AG04450 (cell line): ENCODE measurements at regions not wholly inside any gene's neighbourhood (a gene's known extent, or its start where the extent isn't known, plus 50 kb on each side); places are given as distances from the start of the nearest gene placed in this dataset.
"Not testable (repeated sequence)": the region's sequence is repeated elsewhere in the genome, so short reads cannot be mapped to it uniquely, and the experiment has no call there.

Experiments used
- CTCF ChIA-PET: fragments of 300-600, 350-600 bp; formaldehyde crosslinking; extraction: SDS; loops from one replicate; lab custom pipeline; 2022; ENCODE audit warnings: antibody characterized with exemption, inconsistent platforms; lab: Charles Lee
- POLR2A ChIA-PET: fragments of 350-600 bp; formaldehyde crosslinking; extraction: SDS; loops from one replicate; lab custom pipeline; 2021; ENCODE audit warnings: antibody characterized with exemption, inconsistent platforms; lab: Yijun Ruan, JAX
- DNase-seq: peaks from one replicate; pipeline ENCODE4 v3.0.0-alpha.2; 2011; ENCODE audit warnings: low read depth, low spot score
- H3K27ac ChIP-seq: one replicate; pipeline ENCODE4 v1.5.1; 2012; ENCODE audit warnings: low read depth, low read length, control low read depth
- H3K27me3 ChIP-seq: one replicate; pipeline ENCODE4 v1.6.0; 2012; ENCODE audit warnings: low read length; ENCODE audit not compliant: control insufficient read depth, insufficient read depth
- H3K4me3 ChIP-seq: 2 replicates; pipeline ENCODE4 v1.5.1; 2011; ENCODE audit warnings: mild to moderate bottlenecking, low read depth, low read length, control low read depth
- H3K9me3 ChIP-seq: 2 replicates; pipeline ENCODE4 v1.5.1; 2012; ENCODE audit warnings: low read length; ENCODE audit not compliant: control insufficient read depth, insufficient read depth

- H3K4me3 ChIP-seq, CTCF ChIA-PET, H3K27me3 ChIP-seq, H3K27ac ChIP-seq, POLR2A ChIA-PET, DNase-seq: not testable (repeated sequence)
- peaks cover 27% of the 10 kb centered on the region; the same call in 1 of the 2 replicates for H3K9me3 ChIP-seq
Observed at GRCh38 chr2:87425191-87425590, 322.7 kb upstream of the PLGLB2 start.

DNA sequence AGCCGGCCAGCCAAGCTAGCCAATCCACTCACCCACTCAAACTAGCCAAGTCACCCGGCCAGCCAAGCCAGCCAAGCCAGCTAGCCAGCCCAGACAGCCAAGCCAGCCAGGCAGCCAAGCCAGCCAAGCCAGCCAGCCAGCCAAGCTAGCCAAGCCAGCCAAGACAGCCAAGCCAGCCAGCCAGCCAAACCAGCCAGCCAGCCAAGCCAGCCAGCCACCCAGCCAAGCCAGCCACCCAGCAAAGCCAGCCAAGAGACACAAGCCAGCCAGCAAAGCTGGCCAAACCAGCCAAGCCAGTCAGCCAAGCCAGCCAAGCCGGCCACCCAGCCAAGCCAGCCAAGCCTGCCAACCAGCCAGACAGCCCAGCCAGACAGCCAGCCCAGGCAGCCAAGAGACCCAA lies 322.2 kb upstream of the PLGLB2 start:
- H3K27ac ChIP-seq, CTCF ChIA-PET, POLR2A ChIA-PET, DNase-seq, H3K4me3 ChIP-seq, H3K27me3 ChIP-seq: not testable (repeated sequence)
- H3K9me3 ChIP-seq: peaks cover 27% of the 10 kb centered on the region; the same call in 1 of the 2 replicates

GRCh38 chr2:87428452-87429130 lies 319.3 kb upstream of the PLGLB2 start:
- DNase-seq, POLR2A ChIA-PET, CTCF ChIA-PET, H3K4me3 ChIP-seq, H3K27me3 ChIP-seq, H3K27ac ChIP-seq: not testable (repeated sequence)
- H3K9me3 ChIP-seq: peaks cover 27% of the 10 kb centered on the region; the same call in 1 of the 2 replicates

GRCh38 chr2:87429206-87429930 lies 318.5 kb upstream of the PLGLB2 start:
- POLR2A ChIA-PET, H3K4me3 ChIP-seq, H3K27me3 ChIP-seq, H3K27ac ChIP-seq, DNase-seq, CTCF ChIA-PET: not testable (repeated sequence)
- H3K9me3 ChIP-seq: peaks cover 27% of the 10 kb centered on the region; the same call in 1 of the 2 replicates

GRCh38 chr2:87429931-87430275 lies 318.0 kb upstream of the PLGLB2 start:
- H3K9me3 ChIP-seq: peaks cover 25% of the 10 kb centered on the region; the same call in 1 of the 2 replicates
- H3K27me3 ChIP-seq, H3K4me3 ChIP-seq, DNase-seq, CTCF ChIA-PET, H3K27ac ChIP-seq, POLR2A ChIA-PET: not testable (repeated sequence)

- H3K27ac ChIP-seq, POLR2A ChIA-PET, DNase-seq, H3K4me3 ChIP-seq, CTCF ChIA-PET, H3K27me3 ChIP-seq: not testable (repeated sequence)
- peaks cover 16% of the 10 kb centered on the region; the same call in 1 of the 2 replicates for H3K9me3 ChIP-seq
Observed at GRCh38 chr2:87431051-87431450, 316.8 kb upstream of the PLGLB2 start.

DNA sequence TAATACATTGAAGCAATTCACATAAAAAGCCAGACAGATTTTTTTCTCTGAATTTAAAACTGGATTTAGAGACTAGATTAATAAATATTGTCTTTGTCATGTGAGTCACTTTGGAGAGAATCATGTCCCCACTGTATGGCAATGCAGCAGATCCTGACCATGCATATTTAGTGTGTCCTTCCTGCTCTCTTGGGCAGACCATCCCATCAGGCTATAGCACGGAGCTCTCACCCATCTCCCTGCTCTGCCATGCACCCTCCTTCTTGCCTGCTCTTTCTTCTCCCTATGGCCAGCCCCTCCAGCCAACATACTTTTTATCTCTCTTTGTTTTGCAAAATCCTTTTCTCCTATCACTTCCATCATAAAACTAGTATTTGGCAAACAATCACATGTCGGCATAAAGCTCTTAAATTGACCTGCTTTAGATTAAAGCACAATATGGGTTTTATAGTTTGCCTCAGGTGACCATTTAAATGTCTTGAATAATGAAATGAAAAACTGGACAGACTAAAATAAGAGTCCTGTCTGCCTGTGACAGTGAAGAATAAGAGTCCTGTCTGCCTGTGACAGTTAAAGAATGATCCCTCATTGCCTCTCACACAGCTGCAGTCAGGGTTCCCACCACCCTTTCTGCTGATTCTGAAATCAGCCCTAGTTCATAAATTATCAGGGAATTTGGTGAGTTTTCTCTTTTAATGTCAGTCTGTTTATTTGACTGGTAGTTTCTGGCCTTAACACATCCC lies 315.0 kb upstream of the PLGLB2 start:
- H3K27me3 ChIP-seq, H3K27ac ChIP-seq, H3K4me3 ChIP-seq, POLR2A ChIA-PET, DNase-seq, CTCF ChIA-PET: not testable (repeated sequence)
- peaks cover 16% of the 10 kb centered on the region; the same call in 1 of the 2 replicates for H3K9me3 ChIP-seq

GRCh38 chr2:87436007-87436406 lies 311.9 kb upstream of the PLGLB2 start:
- CTCF ChIA-PET, DNase-seq: not testable (repeated sequence)

GRCh38 chr2:87437701-87438260 lies 310.1 kb upstream of the PLGLB2 start:
- H3K27me3 ChIP-seq, CTCF ChIA-PET, H3K9me3 ChIP-seq, DNase-seq, H3K4me3 ChIP-seq, POLR2A ChIA-PET, H3K27ac ChIP-seq: not testable (repeated sequence)

More at GRCh38 chr2:87436007-87436406, 311.9 kb upstream of the PLGLB2 start:
- H3K27me3 ChIP-seq, H3K4me3 ChIP-seq, POLR2A ChIA-PET, H3K27ac ChIP-seq, H3K9me3 ChIP-seq: not testable (repeated sequence)

GRCh38 chr2:87438780-87439454 lies 309.0 kb upstream of the PLGLB2 start:
- H3K9me3 ChIP-seq, POLR2A ChIA-PET, H3K27me3 ChIP-seq, DNase-seq, H3K27ac ChIP-seq, CTCF ChIA-PET, H3K4me3 ChIP-seq: not testable (repeated sequence)

DNA sequence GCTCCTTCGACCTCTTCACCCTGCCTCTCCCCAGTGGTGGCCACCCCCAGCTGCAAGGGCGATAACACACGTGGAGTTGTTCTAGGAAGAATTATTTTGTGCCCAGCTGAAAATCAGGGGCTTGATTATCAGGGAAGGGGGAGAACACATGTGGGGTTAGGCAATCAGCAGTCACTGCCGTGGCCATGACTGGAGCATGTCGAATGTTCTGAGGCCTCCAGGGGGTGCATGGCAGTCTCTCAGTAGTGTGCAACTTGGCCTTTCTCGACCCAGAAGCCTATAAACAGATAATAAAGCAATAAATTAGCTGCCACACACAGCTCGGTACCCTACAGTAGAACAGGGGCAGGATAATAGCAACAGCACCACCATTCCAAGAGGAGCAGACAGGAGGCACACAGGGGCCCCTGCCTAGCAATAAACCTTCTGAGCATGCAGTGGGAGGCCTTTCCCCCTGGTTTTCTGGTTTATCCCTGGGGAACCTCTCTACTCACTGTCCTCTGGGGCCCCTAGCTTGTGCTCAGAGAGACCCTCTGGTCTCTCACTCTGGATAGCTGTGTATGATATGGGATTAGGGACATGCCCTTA lies 308.2 kb upstream of the PLGLB2 start:
- POLR2A ChIA-PET, H3K4me3 ChIP-seq, DNase-seq, H3K27ac ChIP-seq, H3K9me3 ChIP-seq, H3K27me3 ChIP-seq, CTCF ChIA-PET: not testable (repeated sequence)
